SU-DHL-6 (cell line): ENCODE measurements at regions not wholly inside any gene's neighbourhood (a gene's known extent, or its start where the extent isn't known, plus 50 kb on each side); places are given as distances from the start of the nearest gene placed in this dataset.
"Not testable (repeated sequence)": the region's sequence is repeated elsewhere in the genome, so short reads cannot be mapped to it uniquely, and the experiment has no call there.

ENCODE experiments used
- H2AFZ ChIP-seq: fragments of 200-600 bp; sonication (generic); 2 replicates; pipeline ENCODE4 v1.6.1; 2014; ENCODE audit warnings: low read depth, mild to moderate bottlenecking, moderate library complexity, mixed read lengths, antibody characterized with exemption, low read length; ENCODE audit not compliant: severe bottlenecking
- H3F3A ChIP-seq: fragments of 200-600 bp; shearing (Covaris generic); 2 replicates; pipeline ENCODE4 v1.6.0; 2016; ENCODE audit warnings: antibody characterized with exemption, mild to moderate bottlenecking; ENCODE audit not compliant: insufficient read depth
- H3K27ac ChIP-seq: fragments of 200-600 bp; sonication (generic); 2 replicates; pipeline ENCODE4 v1.5.1; 2016; ENCODE audit warnings: low read depth, mild to moderate bottlenecking, low read length, moderate library complexity, mixed read lengths
- H3K27me3 ChIP-seq: fragments of 200-600 bp; sonication (generic), shearing (Covaris generic); 2 replicates; pipeline ENCODE4 v1.6.0; 2014; ENCODE audit warnings: mild to moderate bottlenecking, low read length
- H3K36me3 ChIP-seq: fragments of 200-600 bp; sonication (generic); 2 replicates; pipeline ENCODE4 v1.6.1; 2014; ENCODE audit warnings: mild to moderate bottlenecking, low read length, mixed read lengths
- H3K4me2 ChIP-seq: fragments of 300-600, 200-600 bp; shearing (Covaris generic), sonication (generic); 2 replicates; pipeline ENCODE4 v1.6.0; 2014; ENCODE audit warnings: low read length, low read depth, mild to moderate bottlenecking; ENCODE audit not compliant: poor library complexity, severe bottlenecking
- H3K4me3 ChIP-seq: fragments of 200-600 bp; sonication (generic); 2 replicates; pipeline ENCODE4 v1.5.1; 2014; ENCODE audit warnings: antibody characterized with exemption, low read length, mild to moderate bottlenecking, mixed read lengths; ENCODE audit not compliant: insufficient read depth, poor library complexity, severe bottlenecking
- H3K79me2 ChIP-seq: fragments of 200-600 bp; sonication (generic); 2 replicates; pipeline ENCODE4 v1.6.1; 2014; ENCODE audit warnings: mild to moderate bottlenecking, low read length, moderate library complexity; ENCODE audit not compliant: insufficient read depth
- H3K9ac ChIP-seq: fragments of 200-600 bp; sonication (generic); 2 replicates; pipeline ENCODE4 v1.7.0; 2014; ENCODE audit warnings: mild to moderate bottlenecking, low read length
- H3K9me2 ChIP-seq: fragments of 200-600 bp; sonication (generic); replicated peaks from 2 replicates; pipeline ENCODE4 v1.6.1; 2014; ENCODE audit warnings: low read length; ENCODE audit not compliant: insufficient read depth
- H3K9me3 ChIP-seq: fragments of 200-600 bp; sonication (generic); 2 replicates; pipeline ENCODE4 v1.6.1; 2014; ENCODE audit warnings: low read length, mixed read lengths; ENCODE audit not compliant: insufficient read depth
- H4K20me1 ChIP-seq: fragments of 200-600 bp; sonication (generic); 2 replicates; pipeline ENCODE4 v1.6.1; 2014; ENCODE audit warnings: low read depth, mild to moderate bottlenecking, antibody characterized with exemption, low read length, moderate library complexity, mixed read lengths
- EZH2phosphoT487 ChIP-seq: fragments of 200-600 bp; sonication (generic), shearing (Covaris generic); conservative IDR thresholded peaks from 2 replicates; pipeline ENCODE4 v1.6.1; 2018; ENCODE audit warnings: mild to moderate bottlenecking, antibody characterized with exemption, low read length, moderate library complexity, mixed read lengths
- TF ChIP-seq, protein P1 (sequence below): fragments of 200-600 bp; sonication (generic); IDR thresholded peaks from one replicate; pipeline ENCODE4 v1.5.1; 2017; ENCODE audit warnings: antibody characterized with exemption, mild to moderate bottlenecking, low read length, moderate library complexity; ENCODE audit not compliant: insufficient read depth, poor library complexity, severe bottlenecking

DNA sequence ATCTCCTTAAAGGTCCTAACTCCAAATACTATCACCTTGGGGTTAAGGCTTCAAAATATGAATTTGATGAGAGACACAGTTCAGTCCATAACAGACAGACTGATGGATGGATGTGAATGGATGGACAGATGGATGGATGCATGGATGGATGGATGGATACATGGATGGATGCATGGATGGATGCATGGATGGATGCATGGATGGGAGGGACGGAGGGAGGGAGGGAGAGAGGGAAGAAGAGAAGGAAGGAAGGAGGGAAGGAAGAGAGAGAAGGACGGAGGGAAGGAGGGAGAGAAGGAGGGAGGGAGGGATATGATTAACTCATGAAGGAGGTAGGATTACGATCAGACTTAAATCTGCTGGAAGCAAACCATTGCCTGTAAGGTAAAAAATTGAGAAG lies 192.4 kb downstream of the LRRN1 start:
- Histone ChIP-seq H3K9me3 (no peaks in the 10 kb centered on the region), H3K27me3 (no peaks in the 10 kb centered on the region), H3K4me2 (no peak overlapping the region)

GRCh38 chr3:3992312-3992874 lies 193.2 kb downstream of the LRRN1 start:
- Histone ChIP-seq H3K9me3 (no peaks in the 10 kb centered on the region), H3K36me3 (no peaks in the 10 kb centered on the region), H3K27me3 (no peaks in the 10 kb centered on the region), H3K9me2 (no peaks in the 10 kb centered on the region), H3K27ac (no peak overlapping the region), H4K20me1 (no peaks in the 10 kb centered on the region), H3F3A (no peaks in the 10 kb centered on the region), H3K9ac (no peak overlapping the region), H2AFZ (no peak overlapping the region), H3K4me3 (no peak overlapping the region), H3K79me2 (no peaks in the 10 kb centered on the region), H3K4me2 (no peak overlapping the region)
- TF ChIP-seq EZH2phosphoT487, result no peak
- TF ChIP-seq, protein P1, sequence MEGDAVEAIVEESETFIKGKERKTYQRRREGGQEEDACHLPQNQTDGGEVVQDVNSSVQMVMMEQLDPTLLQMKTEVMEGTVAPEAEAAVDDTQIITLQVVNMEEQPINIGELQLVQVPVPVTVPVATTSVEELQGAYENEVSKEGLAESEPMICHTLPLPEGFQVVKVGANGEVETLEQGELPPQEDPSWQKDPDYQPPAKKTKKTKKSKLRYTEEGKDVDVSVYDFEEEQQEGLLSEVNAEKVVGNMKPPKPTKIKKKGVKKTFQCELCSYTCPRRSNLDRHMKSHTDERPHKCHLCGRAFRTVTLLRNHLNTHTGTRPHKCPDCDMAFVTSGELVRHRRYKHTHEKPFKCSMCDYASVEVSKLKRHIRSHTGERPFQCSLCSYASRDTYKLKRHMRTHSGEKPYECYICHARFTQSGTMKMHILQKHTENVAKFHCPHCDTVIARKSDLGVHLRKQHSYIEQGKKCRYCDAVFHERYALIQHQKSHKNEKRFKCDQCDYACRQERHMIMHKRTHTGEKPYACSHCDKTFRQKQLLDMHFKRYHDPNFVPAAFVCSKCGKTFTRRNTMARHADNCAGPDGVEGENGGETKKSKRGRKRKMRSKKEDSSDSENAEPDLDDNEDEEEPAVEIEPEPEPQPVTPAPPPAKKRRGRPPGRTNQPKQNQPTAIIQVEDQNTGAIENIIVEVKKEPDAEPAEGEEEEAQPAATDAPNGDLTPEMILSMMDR, result no peak

More for the DNA sequence above, 192.4 kb downstream of the LRRN1 start:
- no peak for TF ChIP-seq EZH2phosphoT487
- TF ChIP-seq, protein P1, result no peak
- Histone ChIP-seq H3K27ac (no peak overlapping the region), H3K36me3 (no peaks in the 10 kb centered on the region), H3K9ac (no peak overlapping the region), H4K20me1 (no peaks in the 10 kb centered on the region), H3K9me2 (no peaks in the 10 kb centered on the region), H3F3A (no peaks in the 10 kb centered on the region), H3K4me3 (no peak overlapping the region), H3K79me2 (no peaks in the 10 kb centered on the region), H2AFZ (no peak overlapping the region)

DNA sequence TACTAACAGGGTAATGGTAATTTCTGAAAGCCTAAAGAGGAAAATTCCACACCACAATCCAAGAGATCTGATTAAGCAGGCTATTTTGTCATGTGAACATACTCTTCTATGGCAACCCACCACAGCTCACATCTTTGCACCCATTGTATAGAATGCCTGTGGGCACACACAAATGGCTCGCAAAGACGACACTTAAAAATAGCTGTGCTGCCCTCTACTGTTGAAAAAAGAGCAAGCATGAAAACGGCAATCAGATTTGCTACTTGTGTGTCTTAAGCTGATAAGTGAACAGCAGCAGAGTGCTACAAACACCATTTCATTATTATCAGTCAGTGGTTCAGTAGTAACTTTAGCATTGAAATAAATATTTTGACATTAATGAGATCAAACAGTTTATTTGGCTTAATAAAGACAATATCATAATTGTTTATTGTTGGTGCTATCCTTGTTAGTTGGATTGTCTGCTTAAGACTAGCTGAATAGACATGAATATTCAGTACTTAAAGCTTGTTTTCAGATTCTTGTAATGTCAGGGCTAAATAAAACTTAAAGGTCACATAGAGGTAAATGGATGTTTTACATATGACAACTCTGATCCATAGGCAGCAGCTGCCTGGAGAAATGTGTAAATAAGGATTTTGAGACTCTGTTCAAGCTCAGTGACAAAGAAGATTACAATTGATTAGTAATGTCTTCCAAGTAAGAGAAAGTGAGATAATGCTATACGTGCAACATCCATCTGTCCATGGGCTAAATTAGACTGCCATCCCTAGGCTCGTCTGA lies 199.1 kb downstream of the LRRN1 start:
- Histone ChIP-seq H3F3A (no peaks in the 10 kb centered on the region), H4K20me1 (no peaks in the 10 kb centered on the region), H3K4me3 (no peak overlapping the region), H3K9me2 (no peaks in the 10 kb centered on the region), H3K9me3 (no peaks in the 10 kb centered on the region), H3K27ac (no peak overlapping the region), H3K79me2 (no peaks in the 10 kb centered on the region), H3K9ac (no peak overlapping the region), H3K4me2 (no peak overlapping the region), H3K27me3 (no peaks in the 10 kb centered on the region), H3K36me3 (no peaks in the 10 kb centered on the region), H2AFZ (no peak overlapping the region)
- TF ChIP-seq EZH2phosphoT487, result no peak
- TF ChIP-seq, protein P1, result peak; percentile 56

GRCh38 chr3:3999340-3999739 lies 200.1 kb downstream of the LRRN1 start:
- H2AFZ ChIP-seq, H3F3A ChIP-seq, H3K4me2 ChIP-seq, H3K9ac ChIP-seq, H3K9me2 ChIP-seq, H3K36me3 ChIP-seq, H4K20me1 ChIP-seq, H3K27ac ChIP-seq, H3K4me3 ChIP-seq, H3K27me3 ChIP-seq, H3K9me3 ChIP-seq, H3K79me2 ChIP-seq: not testable (repeated sequence)
